GM18868 (cell line): ENCODE measurements at regions not wholly inside any gene's neighbourhood (a gene's known extent, or its start where the extent isn't known, plus 50 kb on each side); places are given as distances from the start of the nearest gene placed in this dataset.

Experiments
- ATAC-seq: cut with Tn5 transposase; IDR thresholded peaks from one replicate; pipeline ENCODE4 v1.9.1; 2021; ENCODE audit warnings: mild to moderate bottlenecking, moderate library complexity; ENCODE audit not compliant: unreplicated experiment

GRCh38 chr14:81668626-81669274 is 135.1 kb upstream of the SEL1L start:
- no peak for ATAC-seq

GRCh38 chr14:81669308-81669707 is 135.7 kb upstream of the SEL1L start:
- ATAC-seq, result no peak

- no peak for ATAC-seq
These were observed 140.3 kb upstream of the SEL1L start for GRCh38 chr14:81673930-81674329.

- no peak for ATAC-seq
These were observed 142.7 kb upstream of the SEL1L start for GRCh38 chr14:81676395-81676794.

- ATAC-seq, result no peak
These were observed 143.2 kb upstream of the SEL1L start for GRCh38 chr14:81676879-81677278.

GRCh38 chr14:81677736-81678135 is 144.1 kb upstream of the SEL1L start:
- no peak for ATAC-seq

- no peak for ATAC-seq
These were observed 145.6 kb upstream of the SEL1L start for GRCh38 chr14:81679226-81679625.

- no peak for ATAC-seq
These were observed 147.9 kb upstream of the SEL1L start for GRCh38 chr14:81681541-81681940.

GRCh38 chr14:81682134-81682533 is 148.5 kb upstream of the SEL1L start:
- ATAC-seq, result no peak

GRCh38 chr14:81682701-81683100 is 149.0 kb upstream of the SEL1L start:
- no peak for ATAC-seq

GRCh38 chr14:81684696-81685095 is 151.0 kb upstream of the SEL1L start:
- no peak for ATAC-seq

- ATAC-seq, result no peak
These were observed 152.9 kb upstream of the SEL1L start for GRCh38 chr14:81686512-81686911.

GRCh38 chr14:81691931-81692330 is 158.3 kb upstream of the SEL1L start:
- ATAC-seq, result no peak

- no peak for ATAC-seq
These were observed 160.8 kb upstream of the SEL1L start for GRCh38 chr14:81694419-81694818.

- ATAC-seq, result no peak
These were observed 176.0 kb upstream of the SEL1L start for GRCh38 chr14:81709681-81710080.

GRCh38 chr14:81710232-81710845 is 176.7 kb upstream of the SEL1L start:
- peak; percentile 82 for ATAC-seq

GRCh38 chr14:81715731-81716130 is 182.1 kb upstream of the SEL1L start:
- no peak for ATAC-seq

GRCh38 chr14:81716953-81717352 is 183.3 kb upstream of the SEL1L start:
- ATAC-seq, result no peak

- ATAC-seq, result no peak
These were observed 190.3 kb upstream of the SEL1L start for GRCh38 chr14:81723956-81724355.

GRCh38 chr14:81727218-81727617 is 193.6 kb upstream of the SEL1L start:
- ATAC-seq, result no peak

GRCh38 chr14:81728447-81728846 is 194.8 kb upstream of the SEL1L start:
- no peak for ATAC-seq

GRCh38 chr14:81729622-81730021 is 196.0 kb upstream of the SEL1L start:
- no peak for ATAC-seq

GRCh38 chr14:81737938-81738337 is 204.3 kb upstream of the SEL1L start:
- no peak for ATAC-seq
